Epithelial cell of proximal tubule (primary cell): ENCODE measurements at regions not wholly inside any gene's neighbourhood (a gene's known extent, or its start where the extent isn't known, plus 50 kb on each side); places are given as distances from the start of the nearest gene placed in this dataset.

Experiments used
- DNase-seq: peaks from one replicate; pipeline ENCODE4 v3.0.0-alpha.2; 2011; ENCODE audit warnings: low read depth
- H3K4me3 ChIP-seq: 2 replicates; pipeline ENCODE4 v1.5.1; 2011; ENCODE audit warnings: low read depth, mild to moderate bottlenecking, low read length
- TF ChIP-seq, protein P1 (sequence below): conservative IDR thresholded peaks from 2 replicates; pipeline ENCODE4 v1.5.1; 2012; ENCODE audit warnings: low read depth, mild to moderate bottlenecking, low read length

DNA sequence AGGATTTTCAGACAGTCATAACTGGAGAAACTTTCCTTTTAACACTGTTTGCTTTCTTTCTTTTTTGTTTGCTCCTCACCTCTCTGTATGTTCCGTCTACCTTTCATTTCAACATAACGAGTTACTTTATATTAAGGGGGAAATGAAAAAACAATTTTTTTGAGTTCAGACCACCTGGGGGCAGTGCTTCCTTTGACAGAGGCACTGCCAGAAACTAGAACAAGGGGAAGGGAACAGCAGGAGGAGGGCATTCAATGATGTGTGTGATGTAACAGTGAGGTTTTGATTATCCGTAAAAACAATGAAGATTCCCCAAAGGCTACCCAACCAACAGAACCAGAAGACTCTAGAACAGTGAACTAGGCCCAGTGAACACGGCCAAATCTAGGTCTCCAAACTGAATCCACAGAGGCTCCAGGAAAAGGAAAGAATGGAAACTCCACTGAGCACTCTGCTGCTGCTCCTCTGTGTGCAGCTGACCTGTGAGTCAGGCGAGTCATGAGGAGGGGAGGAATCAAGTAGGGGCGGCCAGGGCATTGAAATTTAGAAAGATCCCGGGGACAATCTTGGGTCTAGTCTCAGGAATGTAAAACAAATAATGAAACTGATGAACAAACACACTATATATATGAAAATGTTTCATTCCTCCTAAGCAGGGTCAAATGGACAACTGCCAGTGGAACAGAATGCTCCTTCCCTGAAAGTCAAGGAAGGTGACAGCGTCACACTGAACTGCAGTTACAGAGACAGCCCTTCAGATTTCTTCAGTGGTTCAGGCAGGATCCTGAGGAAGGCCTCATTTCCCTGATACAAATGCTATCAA lies 323.5 kb downstream of the DAD1 start:
- DNase-seq, result no peak

DNA sequence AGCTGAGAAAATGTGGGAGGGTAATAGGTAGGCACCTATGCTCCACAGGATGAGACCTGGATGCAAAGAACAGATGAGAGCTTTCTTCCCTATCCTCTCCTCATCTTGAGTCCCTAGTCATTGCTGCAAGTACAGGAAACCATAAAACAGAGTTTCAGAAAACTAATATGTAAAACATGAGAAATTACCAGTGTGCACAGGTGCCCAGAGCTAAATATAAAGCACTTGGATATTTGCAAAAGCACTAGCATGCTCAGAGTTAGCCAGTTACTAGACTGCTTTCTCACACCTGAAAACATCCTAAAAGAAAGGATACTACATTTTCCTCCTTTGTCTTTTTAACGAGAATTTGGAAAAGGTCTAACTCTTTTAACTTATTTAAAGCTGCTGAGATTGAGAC lies 324.3 kb downstream of the DAD1 start:
- TF ChIP-seq, protein P1, sequence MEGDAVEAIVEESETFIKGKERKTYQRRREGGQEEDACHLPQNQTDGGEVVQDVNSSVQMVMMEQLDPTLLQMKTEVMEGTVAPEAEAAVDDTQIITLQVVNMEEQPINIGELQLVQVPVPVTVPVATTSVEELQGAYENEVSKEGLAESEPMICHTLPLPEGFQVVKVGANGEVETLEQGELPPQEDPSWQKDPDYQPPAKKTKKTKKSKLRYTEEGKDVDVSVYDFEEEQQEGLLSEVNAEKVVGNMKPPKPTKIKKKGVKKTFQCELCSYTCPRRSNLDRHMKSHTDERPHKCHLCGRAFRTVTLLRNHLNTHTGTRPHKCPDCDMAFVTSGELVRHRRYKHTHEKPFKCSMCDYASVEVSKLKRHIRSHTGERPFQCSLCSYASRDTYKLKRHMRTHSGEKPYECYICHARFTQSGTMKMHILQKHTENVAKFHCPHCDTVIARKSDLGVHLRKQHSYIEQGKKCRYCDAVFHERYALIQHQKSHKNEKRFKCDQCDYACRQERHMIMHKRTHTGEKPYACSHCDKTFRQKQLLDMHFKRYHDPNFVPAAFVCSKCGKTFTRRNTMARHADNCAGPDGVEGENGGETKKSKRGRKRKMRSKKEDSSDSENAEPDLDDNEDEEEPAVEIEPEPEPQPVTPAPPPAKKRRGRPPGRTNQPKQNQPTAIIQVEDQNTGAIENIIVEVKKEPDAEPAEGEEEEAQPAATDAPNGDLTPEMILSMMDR, result no peak
- no peak for DNase-seq
- H3K4me3 ChIP-seq, result no peak overlapping the region

More for the DNA sequence above, 323.5 kb downstream of the DAD1 start:
- no peak overlapping the region for H3K4me3 ChIP-seq
- TF ChIP-seq, protein P1, result peak; percentile 36

DNA sequence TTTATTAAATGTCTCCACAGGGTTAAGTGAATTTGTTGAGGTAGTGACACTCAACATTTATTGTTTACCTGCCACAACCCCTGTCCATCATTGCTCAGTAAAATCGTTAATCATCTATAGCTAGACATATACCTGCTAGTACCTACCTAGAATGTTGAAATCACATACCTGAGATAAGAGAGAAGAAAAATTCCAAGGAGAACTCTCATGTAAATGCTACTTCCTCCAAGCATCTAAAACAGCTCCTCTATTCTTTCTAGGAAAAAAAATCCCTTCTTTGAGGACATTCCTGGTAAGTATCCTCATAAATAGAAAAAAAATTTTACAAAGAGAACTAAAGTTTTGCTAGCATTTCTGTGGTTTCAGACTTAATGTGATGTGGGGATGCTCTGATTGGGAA lies 325.1 kb downstream of the DAD1 start:
- TF ChIP-seq, protein P1, result no peak
- H3K4me3 ChIP-seq, result no peak overlapping the region
- DNase-seq, result no peak

DNA sequence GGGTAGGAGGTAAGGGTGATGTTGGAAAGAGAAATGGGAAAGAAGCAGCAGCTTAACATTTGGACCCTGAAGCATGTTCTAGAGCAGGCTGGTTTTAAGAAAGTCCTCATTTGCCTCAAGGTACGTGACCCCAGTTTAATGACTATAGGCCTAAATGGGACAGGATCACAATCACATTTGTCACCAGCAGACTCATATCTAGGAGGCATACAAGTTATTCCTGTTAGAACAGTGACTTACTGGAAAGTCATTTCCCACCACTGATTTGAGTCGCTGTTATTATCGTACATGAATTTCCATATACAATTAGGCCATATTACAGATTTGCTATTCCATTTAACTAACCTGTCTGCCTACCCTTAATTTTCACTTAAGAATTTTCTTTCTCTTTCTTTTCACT lies 326.1 kb downstream of the DAD1 start:
- H3K4me3 ChIP-seq, result no peak overlapping the region
- TF ChIP-seq, protein P1, result no peak
- DNase-seq, result no peak

DNA sequence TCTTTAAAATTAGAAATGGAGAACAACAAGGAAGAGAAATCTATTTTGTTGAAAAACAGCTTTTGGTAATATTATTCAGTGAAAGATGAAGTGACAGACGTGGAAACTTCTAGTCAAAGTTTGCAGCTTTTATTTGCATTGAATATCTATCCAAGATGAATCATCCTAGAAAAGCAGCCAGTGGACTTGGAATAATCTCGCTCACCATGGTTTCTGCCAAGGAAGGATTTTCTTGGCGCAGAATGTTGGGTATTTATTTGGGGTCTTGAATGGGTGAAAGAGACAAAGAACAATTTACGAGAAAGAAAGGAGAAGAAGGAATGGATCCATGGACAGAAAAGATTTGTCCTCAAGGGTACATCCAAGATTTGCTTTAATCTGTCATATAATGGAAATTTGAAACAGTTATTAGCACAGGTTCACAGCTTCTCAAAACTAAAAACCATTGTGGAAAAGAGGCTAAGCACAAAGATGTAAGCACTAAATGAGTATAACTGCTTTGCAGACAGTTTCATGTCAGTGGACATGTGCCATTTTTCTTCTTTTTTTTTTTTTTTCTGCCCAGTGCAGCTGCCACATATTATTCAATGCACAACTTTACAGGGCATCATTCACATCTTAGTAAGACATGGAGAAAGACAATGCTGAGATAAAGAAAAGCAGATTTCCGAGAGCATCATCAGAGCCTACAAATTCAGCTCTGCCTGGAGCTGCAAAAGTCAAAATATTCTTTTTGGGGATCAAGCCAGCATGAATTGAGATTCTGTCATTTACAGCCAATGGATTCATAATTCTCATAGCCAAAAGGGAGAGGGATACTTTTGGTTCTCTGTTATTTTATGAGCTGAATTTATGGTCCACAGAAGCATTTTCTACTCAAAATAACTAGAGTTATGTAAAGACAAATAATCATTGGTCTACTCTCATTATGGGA lies 333.7 kb downstream of the DAD1 start:
- TF ChIP-seq, protein P1, result no peak
- H3K4me3 ChIP-seq, result no peak overlapping the region
- DNase-seq, result no peak

DNA sequence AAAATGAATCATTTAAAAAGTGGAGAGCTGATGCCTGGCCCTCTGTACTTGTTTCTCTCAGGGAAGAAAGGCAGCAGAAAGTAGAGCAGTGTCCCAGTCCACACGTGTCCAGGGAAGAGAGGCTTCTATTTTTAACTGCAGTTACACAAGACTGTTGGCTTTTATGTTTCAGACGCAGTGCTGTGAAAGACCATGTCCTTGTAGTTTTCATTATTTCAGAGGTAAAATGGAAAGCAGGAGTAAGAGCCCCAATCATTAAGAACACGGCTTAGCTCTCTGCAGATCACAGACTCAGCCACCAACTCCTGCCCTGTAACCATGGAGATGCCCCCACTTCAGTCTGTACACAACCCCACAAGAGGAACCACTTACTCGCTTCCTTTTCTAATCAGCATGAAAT lies 336.3 kb downstream of the DAD1 start:
- TF ChIP-seq, protein P1, result no peak
- H3K4me3 ChIP-seq, result no peak overlapping the region
- DNase-seq, result no peak
